HG03039 (cell line): ENCODE measurements at regions not wholly inside any gene's neighbourhood (a gene's known extent, or its start where the extent isn't known, plus 50 kb on each side); places are given as distances from the start of the nearest gene placed in this dataset.

Experiments used
- ATAC-seq: cut with Tn5 transposase; IDR thresholded peaks from one replicate; pipeline ENCODE4 v1.9.1; 2021; ENCODE audit warnings: mild to moderate bottlenecking, moderate library complexity; ENCODE audit not compliant: unreplicated experiment

- no peak for ATAC-seq
These were observed 65.2 kb downstream of the PRL start for GRCh38 chr6:22231616-22232015.

- no peak for ATAC-seq
These were observed 60.0 kb downstream of the PRL start for GRCh38 chr6:22236626-22237414.
